ENCODE measurements at regions not wholly inside any gene's neighbourhood (a gene's known extent, or its start where the extent isn't known, plus 50 kb on each side); places are given as distances from the start of the nearest gene placed in this dataset.

- no peak for TF ChIP-seq EZH2 (IDR thresholded peaks at IDR 0.05)
- no peak for TF ChIP-seq CTCF (IDR thresholded peaks at IDR 0.05)
Measured at GRCh38 chr1:232329103-232329813, 300.7 kb downstream of the SIPA1L2 start.
